ENCODE measurements at regions not wholly inside any gene's neighbourhood (a gene's known extent, or its start where the extent isn't known, plus 50 kb on each side); places are given as distances from the start of the nearest gene placed in this dataset.

- no peak overlapping the region for H3K4me3 ChIP-seq (replicated peaks; ENCODE audit: low read depth, low read length)
- TF ChIP-seq CTCF (IDR thresholded peaks at IDR 0.05; ENCODE audit: low read depth, low read length, missing control alignments): no peak
- no peak for DNase-seq (ENCODE audit: extremely low read depth, low read depth)
Observed at GRCh38 chr4:110823251-110823650, 200.4 kb upstream of the PITX2 start.

GRCh38 chr4:110824344-110824743 is 201.5 kb upstream of the PITX2 start:
- DNase-seq (ENCODE audit: extremely low read depth, low read depth): no peak
- TF ChIP-seq CTCF (IDR thresholded peaks at IDR 0.05; ENCODE audit: low read depth, low read length, missing control alignments): no peak
- H3K4me3 ChIP-seq (replicated peaks; ENCODE audit: low read depth, low read length): no peak overlapping the region

- TF ChIP-seq CTCF (IDR thresholded peaks at IDR 0.05; ENCODE audit: low read depth, low read length, missing control alignments): no peak
- no peak overlapping the region for H3K4me3 ChIP-seq (replicated peaks; ENCODE audit: low read depth, low read length)
- no peak for DNase-seq (ENCODE audit: extremely low read depth, low read depth)
Observed at GRCh38 chr4:110826656-110827055, 203.8 kb upstream of the PITX2 start.

- H3K4me3 ChIP-seq (replicated peaks; ENCODE audit: low read depth, low read length): no peak overlapping the region
- no peak for TF ChIP-seq CTCF (IDR thresholded peaks at IDR 0.05; ENCODE audit: low read depth, low read length, missing control alignments)
- DNase-seq (ENCODE audit: extremely low read depth, low read depth): no peak
Observed at GRCh38 chr4:110830461-110830860, 207.6 kb upstream of the PITX2 start.

GRCh38 chr4:110837896-110838450 is 215.1 kb upstream of the PITX2 start:
- no peak for TF ChIP-seq CTCF (IDR thresholded peaks at IDR 0.05; ENCODE audit: low read depth, low read length, missing control alignments)
- no peak for DNase-seq (ENCODE audit: extremely low read depth, low read depth)
- H3K4me3 ChIP-seq (replicated peaks; ENCODE audit: low read depth, low read length): no peak overlapping the region

- no peak for TF ChIP-seq CTCF (IDR thresholded peaks at IDR 0.05; ENCODE audit: low read depth, low read length, missing control alignments)
- no peak overlapping the region for H3K4me3 ChIP-seq (replicated peaks; ENCODE audit: low read depth, low read length)
- peak; percentile 11 for DNase-seq (ENCODE audit: extremely low read depth, low read depth)
Observed at GRCh38 chr4:110840221-110840654, 217.4 kb upstream of the PITX2 start.

GRCh38 chr4:110848787-110849186 is 225.9 kb upstream of the PITX2 start:
- no peak for DNase-seq (ENCODE audit: extremely low read depth, low read depth)
- no peak overlapping the region for H3K4me3 ChIP-seq (replicated peaks; ENCODE audit: low read depth, low read length)
- TF ChIP-seq CTCF (IDR thresholded peaks at IDR 0.05; ENCODE audit: low read depth, low read length, missing control alignments): no peak

Data from HFF-Myc (cell line).